ENCODE measurements at regions not wholly inside any gene's neighbourhood (a gene's known extent, or its start where the extent isn't known, plus 50 kb on each side); places are given as distances from the start of the nearest gene placed in this dataset.

DNA sequence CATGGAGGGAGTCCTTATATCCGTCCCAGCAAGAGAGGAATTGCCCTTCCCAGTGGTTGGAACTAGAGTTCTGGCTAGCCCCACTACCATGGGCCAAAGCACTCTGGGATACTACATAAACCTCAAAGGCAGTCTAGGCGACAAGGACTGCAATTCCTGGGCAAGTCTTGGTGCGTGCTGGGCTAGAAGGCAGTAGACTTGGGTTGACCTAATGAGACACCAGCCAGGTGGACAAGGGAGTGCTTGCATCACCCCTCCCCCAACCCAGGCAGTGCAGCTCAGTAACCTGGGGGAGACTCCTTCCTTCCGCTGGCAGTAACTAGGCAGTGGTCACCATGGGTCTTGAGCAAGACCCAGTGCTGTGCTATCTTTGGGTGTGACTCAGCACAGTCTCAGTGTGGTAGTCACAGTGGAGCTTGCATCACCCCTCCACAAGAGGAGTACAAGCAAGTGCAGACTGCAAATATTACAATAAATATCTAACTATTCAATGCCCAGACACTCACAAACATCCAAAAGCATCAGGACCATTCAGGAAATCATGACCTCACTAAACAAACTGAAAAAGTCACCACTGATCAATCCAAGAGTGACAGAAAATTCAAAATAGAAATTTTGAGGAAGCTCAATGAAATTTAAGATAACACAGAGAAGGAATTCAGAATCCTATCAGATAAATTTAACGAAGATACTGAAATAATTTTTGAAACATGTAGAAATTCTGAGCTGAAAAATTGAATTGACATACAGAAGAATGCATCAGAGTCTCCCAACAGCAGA lies 84.7 kb upstream of the LYPLAL1 start (continued):
- TF ChIP-seq, protein P1, sequence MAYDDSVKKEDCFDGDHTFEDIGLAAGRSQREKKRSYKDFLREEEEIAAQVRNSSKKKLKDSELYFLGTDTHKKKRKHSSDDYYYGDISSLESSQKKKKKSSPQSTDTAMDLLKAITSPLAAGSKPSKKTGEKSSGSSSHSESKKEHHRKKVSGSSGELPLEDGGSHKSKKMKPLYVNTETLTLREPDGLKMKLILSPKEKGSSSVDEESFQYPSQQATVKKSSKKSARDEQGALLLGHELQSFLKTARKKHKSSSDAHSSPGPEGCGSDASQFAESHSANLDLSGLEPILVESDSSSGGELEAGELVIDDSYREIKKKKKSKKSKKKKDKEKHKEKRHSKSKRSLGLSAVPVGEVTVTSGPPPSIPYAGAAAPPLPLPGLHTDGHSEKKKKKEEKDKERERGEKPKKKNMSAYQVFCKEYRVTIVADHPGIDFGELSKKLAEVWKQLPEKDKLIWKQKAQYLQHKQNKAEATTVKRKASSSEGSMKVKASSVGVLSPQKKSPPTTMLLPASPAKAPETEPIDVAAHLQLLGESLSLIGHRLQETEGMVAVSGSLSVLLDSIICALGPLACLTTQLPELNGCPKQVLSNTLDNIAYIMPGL (CRISPR knock-in tag; IDR thresholded peaks at IDR 0.05; ENCODE audit: borderline replicate concordance) = no peak
- peak; percentile 99 to 100 for TF ChIP-seq CEBPB (IDR thresholded peaks at IDR 0.05)
- TF ChIP-seq MAFK (IDR thresholded peaks at IDR 0.05; ENCODE audit: partially characterized antibody) = peak; percentile 91
- TF ChIP-seq CHD2 (IDR thresholded peaks at IDR 0.05; ENCODE audit: low read length, partially characterized antibody) = no peak

DNA sequence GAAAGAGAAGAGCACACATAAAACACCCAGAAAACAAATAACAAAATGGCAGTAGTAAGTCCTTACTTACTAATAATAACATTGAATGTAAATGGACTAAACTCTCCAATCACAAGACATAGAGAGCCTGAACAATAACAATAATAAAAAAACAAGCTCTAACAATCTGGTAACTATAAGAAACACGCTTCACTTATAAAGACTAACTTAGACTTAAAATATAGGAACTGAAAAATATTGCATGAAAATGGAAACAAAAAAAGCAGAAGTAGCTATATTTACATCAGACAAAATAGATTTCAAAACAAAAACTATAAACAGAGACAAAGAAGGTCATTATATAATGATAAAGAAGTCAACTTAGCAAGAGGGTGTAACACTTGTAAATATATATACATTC lies 83.1 kb upstream of the LYPLAL1 start:
- FAIRE-seq (no peak), DNase-seq (ENCODE audit: low read depth in 1 of 2, low spot score in 1 of 2) (no peak), ATAC-seq (no peak)
- TF ChIP-seq FOSB (CRISPR knock-in tag; IDR thresholded peaks at IDR 0.05) (no peak), TP53 (CRISPR knock-in tag; IDR thresholded peaks at IDR 0.05) (no peak), MYC (IDR thresholded peaks at IDR 0.05; ENCODE audit: borderline replicate concordance, low read length) (no peak), POLR2AphosphoS2 (conservative IDR thresholded peaks at IDR 0.05; ENCODE audit: low read length) (no peak), CBX2 (IDR thresholded peaks at IDR 0.05; ENCODE audit: borderline replicate concordance, low read depth) (no peak), HEYL (CRISPR knock-in tag; IDR thresholded peaks at IDR 0.05) (no peak), ZC3H11A (IDR thresholded peaks at IDR 0.05) (no peak), MAFK (IDR thresholded peaks at IDR 0.05; ENCODE audit: partially characterized antibody) (no peak), NPAS2 (CRISPR knock-in tag; IDR thresholded peaks at IDR 0.05; ENCODE audit: borderline replicate concordance) (no peak), CHD2 (IDR thresholded peaks at IDR 0.05; ENCODE audit: low read length, partially characterized antibody) (no peak), RARB (CRISPR knock-in tag; IDR thresholded peaks at IDR 0.05) (no peak), RCOR1 (IDR thresholded peaks at IDR 0.05; ENCODE audit: low read depth, low read length) (no peak), JUNB (IDR thresholded peaks at IDR 0.05) (no peak), CBX8 (IDR thresholded peaks at IDR 0.05) (no peak), FOXS1 (CRISPR knock-in tag; IDR thresholded peaks at IDR 0.05) (no peak), JUN (IDR thresholded peaks at IDR 0.05) (no peak)
- TF ChIP-seq, protein P2, sequence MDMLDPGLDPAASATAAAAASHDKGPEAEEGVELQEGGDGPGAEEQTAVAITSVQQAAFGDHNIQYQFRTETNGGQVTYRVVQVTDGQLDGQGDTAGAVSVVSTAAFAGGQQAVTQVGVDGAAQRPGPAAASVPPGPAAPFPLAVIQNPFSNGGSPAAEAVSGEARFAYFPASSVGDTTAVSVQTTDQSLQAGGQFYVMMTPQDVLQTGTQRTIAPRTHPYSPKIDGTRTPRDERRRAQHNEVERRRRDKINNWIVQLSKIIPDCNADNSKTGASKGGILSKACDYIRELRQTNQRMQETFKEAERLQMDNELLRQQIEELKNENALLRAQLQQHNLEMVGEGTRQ (IDR thresholded peaks at IDR 0.05) = no peak
- TF ChIP-seq, protein P3, sequence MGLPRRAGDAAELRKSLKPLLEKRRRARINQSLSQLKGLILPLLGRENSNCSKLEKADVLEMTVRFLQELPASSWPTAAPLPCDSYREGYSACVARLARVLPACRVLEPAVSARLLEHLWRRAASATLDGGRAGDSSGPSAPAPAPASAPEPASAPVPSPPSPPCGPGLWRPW (IDR thresholded peaks at IDR 0.05) = no peak
- TF ChIP-seq, protein P4, sequence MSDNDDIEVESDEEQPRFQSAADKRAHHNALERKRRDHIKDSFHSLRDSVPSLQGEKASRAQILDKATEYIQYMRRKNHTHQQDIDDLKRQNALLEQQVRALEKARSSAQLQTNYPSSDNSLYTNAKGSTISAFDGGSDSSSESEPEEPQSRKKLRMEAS (IDR thresholded peaks at IDR 0.05) = no peak
- TF ChIP-seq, protein P5, sequence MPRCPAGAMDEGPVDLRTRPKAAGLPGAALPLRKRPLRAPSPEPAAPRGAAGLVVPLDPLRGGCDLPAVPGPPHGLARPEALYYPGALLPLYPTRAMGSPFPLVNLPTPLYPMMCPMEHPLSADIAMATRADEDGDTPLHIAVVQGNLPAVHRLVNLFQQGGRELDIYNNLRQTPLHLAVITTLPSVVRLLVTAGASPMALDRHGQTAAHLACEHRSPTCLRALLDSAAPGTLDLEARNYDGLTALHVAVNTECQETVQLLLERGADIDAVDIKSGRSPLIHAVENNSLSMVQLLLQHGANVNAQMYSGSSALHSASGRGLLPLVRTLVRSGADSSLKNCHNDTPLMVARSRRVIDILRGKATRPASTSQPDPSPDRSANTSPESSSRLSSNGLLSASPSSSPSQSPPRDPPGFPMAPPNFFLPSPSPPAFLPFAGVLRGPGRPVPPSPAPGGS (IDR thresholded peaks at IDR 0.05) = no peak
- 85% methylated on average over 1 of the region's 1 CpG for WGBS (ENCODE audit: missing lambda C conversion rate)
- Histone ChIP-seq H3K4me2 (peak overlapping the region; percentile 33; the same call in 1 of the 3 replicates), H3K4me3 (no peak overlapping the region), H3K9me3 (peaks cover 21% of the 10 kb centered on the region), H3K27ac (peak overlapping the region; percentile 79 to 81), H3K4me1 (peaks cover 57% of the 10 kb centered on the region)
- CTCF ChIA-PET = no interaction called here
- POLR2A ChIA-PET = no interaction called here
